Erythroblast (primary cell): ENCODE measurements at regions not wholly inside any gene's neighbourhood (a gene's known extent, or its start where the extent isn't known, plus 50 kb on each side); places are given as distances from the start of the nearest gene placed in this dataset.

Experiments
- GATA1 ChIP-seq: IDR thresholded peaks from 2 replicates; pipeline ENCODE4 v1.6.1; 2011; ENCODE audit warnings: low read depth, mild to moderate bottlenecking, control low read depth, low read length, moderate library complexity
- POLR2A ChIP-seq: IDR thresholded peaks from 2 replicates; pipeline ENCODE4 v1.6.1; 2011; ENCODE audit warnings: mild to moderate bottlenecking, low read length

GRCh38 chr5:25950681-25951080, 1087.7 kb downstream of the CDH9 start:
- TF ChIP-seq POLR2A, result no peak
- TF ChIP-seq GATA1, result no peak
